ENCODE measurements at regions not wholly inside any gene's neighbourhood (a gene's known extent, or its start where the extent isn't known, plus 50 kb on each side); places are given as distances from the start of the nearest gene placed in this dataset.

DNA sequence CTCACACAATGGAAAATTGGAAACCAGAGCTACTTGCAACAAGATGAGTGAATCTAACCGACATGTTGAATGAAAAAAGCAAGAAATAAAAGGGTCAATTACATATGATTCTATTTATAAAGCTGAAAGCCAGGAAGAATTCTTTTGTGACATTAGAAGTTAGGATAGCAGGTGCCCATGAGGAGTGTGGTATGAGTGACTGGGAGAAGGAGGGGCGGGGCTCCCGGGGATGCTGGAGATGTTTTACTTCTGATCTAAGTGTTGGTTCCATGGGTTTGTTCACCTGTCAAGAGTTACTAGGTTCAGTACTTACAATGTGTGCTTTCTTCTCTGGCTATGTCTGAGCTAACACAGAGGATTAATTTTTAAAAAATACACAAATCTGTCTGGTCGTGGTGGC is 60.8 kb downstream of the NSMCE3 start:
- no peak for DNase-seq (ENCODE audit: low read depth)

DNA sequence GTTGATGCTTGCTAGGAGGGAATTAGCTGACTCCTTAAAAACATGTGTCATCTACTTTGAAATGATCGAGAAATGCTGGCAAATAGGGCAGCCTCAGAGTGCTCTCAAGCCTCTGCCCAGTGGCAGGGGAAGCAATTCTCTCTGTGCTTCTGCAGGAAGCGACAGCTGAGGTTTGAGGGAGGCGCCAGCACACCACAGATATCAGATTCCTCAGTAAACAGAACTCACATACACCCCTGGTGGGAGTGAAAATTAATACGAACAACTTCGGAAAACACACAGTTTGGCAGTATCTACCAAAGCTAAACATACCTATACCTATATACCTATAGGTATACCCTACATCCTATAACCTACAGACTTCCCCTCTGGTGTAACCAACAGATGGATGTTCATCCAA is 61.3 kb downstream of the NSMCE3 start:
- DNase-seq (ENCODE audit: low read depth) = peak; percentile 67

DNA sequence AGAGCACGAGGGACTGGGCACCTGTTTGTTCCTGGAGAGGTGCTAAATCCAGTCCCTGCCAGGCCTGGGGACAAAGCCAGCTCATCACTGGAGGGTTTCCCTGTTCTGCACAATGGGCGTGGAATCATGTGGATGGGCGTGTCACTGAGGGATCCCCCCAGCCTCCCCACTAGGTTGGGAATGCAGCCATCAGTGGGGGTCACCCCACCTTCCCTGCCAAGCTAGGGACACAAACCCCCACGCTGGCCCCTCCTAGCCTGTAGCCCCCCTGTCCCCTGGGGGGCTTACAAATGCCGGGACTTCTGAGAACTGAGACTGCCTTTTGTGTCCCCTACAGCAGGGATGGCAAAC is 61.9 kb downstream of the NSMCE3 start:
- DNase-seq (ENCODE audit: low read depth) = no peak

DNA sequence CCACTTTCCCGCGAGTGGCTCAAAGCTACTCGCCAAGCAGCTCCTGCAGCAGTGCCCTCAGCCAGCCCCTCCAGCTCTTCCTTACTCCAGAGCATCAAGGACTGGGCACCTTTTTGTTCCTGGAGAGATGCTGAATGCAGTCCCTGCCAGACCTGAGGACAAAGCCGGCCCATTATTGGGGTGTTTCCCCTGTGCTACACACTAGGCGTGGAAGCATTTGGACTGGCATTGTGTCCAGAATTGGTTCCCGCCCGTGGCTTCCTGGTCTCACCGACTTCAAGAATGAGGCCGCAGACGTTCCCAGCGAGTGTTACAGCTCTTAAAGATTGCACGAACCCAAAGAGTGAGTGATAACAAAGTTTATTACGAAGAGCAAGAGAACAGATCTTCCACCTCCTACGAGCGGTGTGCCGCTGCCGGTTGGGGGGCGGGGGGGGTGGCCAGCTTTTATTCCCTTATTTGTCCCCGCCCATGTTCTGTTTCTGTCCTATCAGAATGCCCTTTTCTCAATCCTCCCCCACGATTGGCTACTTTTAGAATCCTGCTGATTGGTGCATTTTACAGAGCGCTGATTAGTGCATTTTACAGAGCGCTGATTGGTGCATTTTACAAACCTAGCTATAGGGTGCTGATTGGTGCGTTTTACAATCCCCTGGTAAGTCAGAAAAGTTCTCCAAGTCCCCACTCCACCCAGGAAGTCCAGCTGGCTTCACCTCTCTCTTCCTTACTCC is 62.4 kb downstream of the NSMCE3 start:
- no peak for DNase-seq (ENCODE audit: low read depth)

DNA sequence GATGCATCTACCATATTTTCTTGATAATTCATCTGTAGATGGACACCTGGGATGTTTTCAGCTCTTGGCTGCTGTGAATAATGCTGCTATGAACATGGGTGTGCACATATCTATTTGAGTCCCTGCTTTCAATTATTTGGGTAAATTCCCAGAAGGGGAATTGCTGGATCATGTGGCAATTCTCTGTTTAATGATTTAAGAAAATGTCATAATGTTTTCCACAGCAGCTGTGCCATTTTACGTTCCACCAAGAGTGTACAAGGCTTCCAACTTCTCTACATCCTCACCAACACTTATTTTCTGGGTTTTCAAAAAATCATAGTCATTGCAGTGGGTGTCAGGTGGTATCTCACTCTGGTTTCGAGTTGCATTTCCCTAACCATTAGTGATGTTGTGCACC is 64.4 kb downstream of the NSMCE3 start:
- no peak for DNase-seq (ENCODE audit: low read depth)

DNA sequence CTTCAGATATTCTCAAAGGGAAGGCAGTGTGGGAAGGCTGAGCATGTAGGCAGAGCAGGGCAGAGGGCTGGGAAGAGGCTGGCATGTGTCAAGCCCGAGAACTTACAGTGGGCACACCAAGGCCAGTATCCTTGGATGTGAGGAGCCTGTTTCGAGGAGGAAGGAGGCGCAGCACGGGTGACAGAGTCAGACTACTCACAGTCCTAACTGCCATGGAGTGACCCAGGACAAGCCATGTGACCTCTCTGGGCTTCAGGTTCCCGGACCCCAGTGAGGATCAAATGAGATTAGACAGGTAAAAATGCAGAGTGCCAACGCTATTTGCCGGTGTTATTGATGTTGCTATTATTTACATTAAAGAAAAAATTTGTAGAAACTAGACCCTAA is 65.3 kb downstream of the NSMCE3 start:
- no peak for DNase-seq (ENCODE audit: low read depth)

DNA sequence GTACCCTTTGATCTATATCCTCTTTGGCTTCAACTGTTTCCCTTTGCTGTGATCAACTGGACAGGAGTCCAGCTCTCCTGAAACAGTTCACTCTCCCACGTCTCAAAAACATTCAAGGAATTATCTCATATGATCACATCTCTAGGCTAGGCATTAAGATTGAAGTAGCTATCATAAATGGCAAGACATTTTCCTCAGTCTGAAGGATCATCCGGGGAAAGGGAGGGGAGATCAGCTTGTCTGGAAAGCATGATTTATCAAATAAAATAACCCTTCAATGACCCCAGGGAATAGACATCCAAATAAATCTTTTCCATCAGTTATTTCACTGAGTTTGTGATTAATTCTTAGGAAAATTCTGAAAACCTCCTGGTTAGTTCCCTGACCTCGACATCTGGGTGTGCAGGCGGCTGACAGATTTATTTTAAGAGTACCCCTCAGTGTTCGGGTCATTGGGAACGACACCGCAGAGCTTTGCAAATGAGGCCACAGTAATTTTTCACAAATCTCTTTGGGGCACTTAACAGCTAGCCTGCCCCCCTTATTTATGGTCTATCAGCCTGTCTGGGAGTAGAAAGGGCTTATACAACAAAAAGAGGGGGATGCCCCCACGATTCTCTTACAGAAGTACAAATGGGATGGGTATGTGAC is 65.8 kb downstream of the NSMCE3 start:
- no peak for DNase-seq (ENCODE audit: low read depth)

DNA sequence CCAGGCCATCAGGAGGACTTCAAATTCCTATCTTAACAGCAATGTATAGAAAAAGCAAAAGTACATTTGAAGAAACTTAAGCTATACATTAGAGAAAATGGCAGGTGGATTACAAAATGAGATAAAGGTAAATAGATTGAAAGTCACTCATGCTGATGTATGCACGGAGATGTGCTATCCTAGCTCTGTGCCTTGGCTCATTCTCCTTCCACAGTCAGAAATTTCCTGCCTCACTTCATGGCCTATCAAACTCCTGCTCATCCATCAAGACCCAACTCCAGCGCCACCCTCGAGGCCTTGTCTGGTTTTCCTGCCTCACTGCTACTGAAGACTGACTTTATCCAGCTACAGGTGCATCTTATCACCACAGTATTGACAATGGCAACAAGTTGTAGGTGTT is 72.9 kb downstream of the NSMCE3 start:
- no peak for DNase-seq (ENCODE audit: low read depth)

DNA sequence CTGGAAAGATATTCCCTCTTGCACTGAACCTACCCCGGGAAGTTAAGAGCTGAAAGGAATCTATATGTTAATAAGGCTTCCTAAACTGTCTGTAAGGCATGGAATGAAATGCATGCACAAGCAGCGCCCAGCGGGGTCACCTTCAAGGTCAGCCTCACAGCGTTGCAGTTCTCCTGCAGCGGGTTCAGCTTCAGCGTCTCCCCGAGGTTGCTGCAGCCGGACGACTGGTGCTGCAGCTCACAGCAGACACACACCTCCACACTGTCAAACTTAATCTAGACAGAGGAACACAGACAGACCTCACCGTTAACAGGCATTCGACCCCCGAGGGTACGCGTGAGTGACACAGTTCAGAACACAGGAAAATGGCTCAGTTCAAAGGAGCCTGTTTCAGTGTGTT is 73.3 kb downstream of the NSMCE3 start:
- DNase-seq (ENCODE audit: low read depth) = no peak

DNA sequence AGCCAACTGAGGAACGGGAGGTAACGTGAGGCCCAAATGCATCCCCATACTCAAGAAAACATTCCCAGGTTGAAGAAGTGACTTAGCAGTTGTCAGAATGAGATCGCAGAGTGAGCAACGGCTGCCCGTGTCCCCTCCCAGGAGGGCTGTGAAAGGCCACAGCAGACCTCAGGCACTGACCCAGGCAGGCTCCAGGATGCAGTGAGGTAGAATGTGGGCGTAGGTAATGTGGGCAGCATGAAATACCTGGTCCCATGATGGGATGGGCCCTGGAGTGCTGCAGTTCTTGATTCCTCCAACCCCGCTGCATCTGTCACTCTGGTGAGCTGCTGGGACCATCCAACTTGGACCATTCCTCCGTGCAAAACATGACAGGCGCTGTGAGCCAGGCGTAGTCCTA is 74.8 kb downstream of the NSMCE3 start:
- no peak for DNase-seq (ENCODE audit: low read depth)

DNA sequence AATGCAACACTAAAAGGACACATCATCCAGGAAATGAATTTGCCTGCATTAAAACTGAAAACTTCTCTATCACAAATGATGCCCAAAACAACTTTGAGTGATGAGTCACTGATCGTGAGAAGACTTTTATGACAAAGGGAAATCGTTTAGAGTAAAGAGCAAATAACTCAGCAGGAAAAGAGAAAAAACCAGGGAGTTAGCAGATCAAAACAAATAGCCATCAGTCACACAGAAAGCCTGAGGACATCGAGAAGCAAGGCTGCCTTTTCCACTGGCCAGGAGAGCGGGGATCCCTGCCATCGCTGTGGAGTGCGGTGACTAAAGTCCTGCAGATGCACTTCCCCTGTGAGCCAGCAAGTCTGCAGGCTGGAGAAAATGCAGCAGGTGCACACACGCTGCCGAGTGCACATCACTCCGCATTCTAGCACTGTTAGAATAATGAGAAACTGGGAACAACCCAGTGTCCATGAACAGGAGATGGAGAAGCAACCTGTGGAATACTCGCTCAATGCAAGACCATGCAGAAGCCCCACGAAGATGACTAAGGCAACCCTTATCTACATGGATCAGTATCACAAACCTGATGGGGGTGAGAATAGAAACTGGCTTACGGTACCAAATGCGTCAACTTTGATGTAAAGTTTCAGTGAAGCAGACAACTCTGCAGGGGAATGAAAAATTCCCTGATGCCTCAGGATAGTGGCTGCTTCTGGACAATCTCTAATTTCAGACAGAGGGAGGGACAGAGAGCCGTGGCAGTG is 86.4 kb downstream of the NSMCE3 start:
- peak; percentile 61 for DNase-seq (ENCODE audit: low read depth)

DNA sequence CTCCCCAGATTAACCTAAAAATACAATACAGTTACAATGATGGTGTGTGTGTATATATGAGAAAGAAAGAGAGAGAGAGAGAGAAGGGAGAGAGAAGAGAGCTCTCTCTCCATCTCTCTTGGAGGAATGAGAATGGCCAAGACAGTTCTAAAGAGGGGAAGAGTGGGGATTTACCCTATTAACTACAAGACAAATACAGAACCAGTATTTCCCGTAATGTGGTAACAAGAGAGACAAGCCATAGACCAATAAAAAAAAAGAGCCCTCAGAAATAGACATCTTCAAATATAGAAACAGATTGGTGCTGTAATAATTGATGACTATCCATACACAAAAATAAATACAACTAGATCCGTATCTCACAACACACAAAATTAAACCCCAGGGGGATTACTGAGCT is 87.0 kb downstream of the NSMCE3 start:
- DNase-seq (ENCODE audit: low read depth) = no peak

DNA sequence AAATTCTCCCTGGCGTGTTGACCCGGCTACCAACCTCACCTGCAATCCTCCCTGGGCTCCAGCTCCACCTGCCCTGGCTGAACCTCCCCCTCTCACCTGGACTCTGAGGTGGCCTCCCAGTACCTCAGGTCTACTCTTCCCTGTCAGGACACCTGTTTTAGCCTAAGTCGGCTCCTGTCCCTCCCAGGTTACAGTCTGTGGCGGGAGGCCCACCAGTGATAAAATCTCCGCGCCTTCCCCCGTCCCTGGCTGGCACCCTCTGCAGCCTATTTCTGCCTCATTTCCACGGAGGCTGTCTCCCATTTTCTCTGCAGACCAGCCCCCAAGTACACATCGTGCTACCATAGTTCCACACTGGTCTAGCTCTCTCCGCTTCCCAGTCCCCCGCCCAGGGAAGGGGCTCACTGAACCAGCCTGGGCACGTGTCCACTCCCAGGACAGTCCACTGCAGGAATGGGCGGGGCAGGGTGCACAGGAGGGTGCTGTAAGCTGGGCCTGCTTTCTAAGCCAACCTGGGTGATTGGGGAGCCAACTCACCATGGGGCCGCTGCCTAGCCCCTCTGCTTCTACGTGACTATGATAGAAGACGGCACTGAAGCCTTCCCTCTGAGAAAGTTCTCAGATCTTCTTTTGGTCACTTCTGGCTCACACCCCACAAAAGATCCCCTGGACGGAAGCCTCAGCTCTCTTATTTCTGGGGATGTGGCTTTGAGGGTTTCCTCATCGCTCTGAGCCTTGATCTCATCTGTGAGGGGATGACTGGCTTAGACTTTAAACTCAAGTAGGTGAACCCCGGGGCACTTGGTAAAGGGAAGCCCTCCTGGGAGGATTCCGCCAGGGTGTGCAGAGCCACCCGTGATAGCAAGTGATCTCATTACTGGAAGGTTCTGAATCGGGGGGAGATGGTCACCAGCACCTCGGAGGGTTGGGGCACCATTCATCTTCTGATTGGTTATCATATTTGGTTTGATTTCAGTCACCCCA is 96.6 kb downstream of the NSMCE3 start:
- DNase-seq (ENCODE audit: low read depth) = no peak

DNA sequence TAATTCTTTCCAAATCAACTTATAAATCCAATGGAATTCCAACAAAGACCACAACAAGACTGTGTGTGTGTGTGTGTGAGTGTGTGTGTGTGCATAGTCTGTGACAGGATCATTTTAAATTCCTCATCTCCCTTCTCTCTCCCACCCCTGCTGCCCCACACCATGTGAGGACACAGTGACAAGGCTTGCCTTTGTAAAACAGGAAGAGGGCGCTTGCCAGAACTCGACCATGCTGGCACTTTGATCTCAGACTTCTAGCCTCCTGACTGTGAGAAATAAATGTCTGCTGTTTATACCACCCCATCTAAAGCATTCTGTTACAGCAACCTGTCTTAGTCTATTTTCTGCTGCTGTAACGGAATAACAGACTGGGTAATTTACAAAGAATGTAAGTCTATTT is 99.1 kb downstream of the NSMCE3 start:
- no peak for DNase-seq (ENCODE audit: low read depth)

Measured in Daoy (cell line).